GM18907 (cell line): ENCODE measurements at regions not wholly inside any gene's neighbourhood (a gene's known extent, or its start where the extent isn't known, plus 50 kb on each side); places are given as distances from the start of the nearest gene placed in this dataset.

Experiments used
- ATAC-seq: cut with Tn5 transposase; IDR thresholded peaks from one replicate; pipeline ENCODE4 v1.9.1; 2021; ENCODE audit warnings: mild to moderate bottlenecking, moderate library complexity; ENCODE audit not compliant: unreplicated experiment

- ATAC-seq = no peak
These were observed 535.8 kb downstream of the MIAT start for GRCh38 chr22:27193215-27193614.

GRCh38 chr22:27193636-27194035 is 536.2 kb downstream of the MIAT start:
- no peak for ATAC-seq

- no peak for ATAC-seq
These were observed 536.8 kb downstream of the MIAT start for GRCh38 chr22:27194096-27194748.

GRCh38 chr22:27195094-27195493 is 537.7 kb downstream of the MIAT start:
- no peak for ATAC-seq

GRCh38 chr22:27195494-27195893 is 538.1 kb downstream of the MIAT start:
- ATAC-seq = no peak

GRCh38 chr22:27196606-27197005 is 539.2 kb downstream of the MIAT start:
- ATAC-seq = no peak

GRCh38 chr22:27197052-27197451 is 539.7 kb downstream of the MIAT start:
- no peak for ATAC-seq

- no peak for ATAC-seq
These were observed 540.2 kb downstream of the MIAT start for GRCh38 chr22:27197618-27198017.

- no peak for ATAC-seq
These were observed 541.2 kb downstream of the MIAT start for GRCh38 chr22:27198518-27199035.

GRCh38 chr22:27199354-27199753 is 542.0 kb downstream of the MIAT start:
- no peak for ATAC-seq

GRCh38 chr22:27201276-27201675 is 543.9 kb downstream of the MIAT start:
- ATAC-seq = no peak

GRCh38 chr22:27201741-27202140 is 544.4 kb downstream of the MIAT start:
- no peak for ATAC-seq

- ATAC-seq = no peak
These were observed 545.9 kb downstream of the MIAT start for GRCh38 chr22:27203276-27203660.

- no peak for ATAC-seq
These were observed 546.9 kb downstream of the MIAT start for GRCh38 chr22:27204280-27204679.

GRCh38 chr22:27204817-27205216 is 547.4 kb downstream of the MIAT start:
- ATAC-seq = no peak

GRCh38 chr22:27205492-27206373 is 548.3 kb downstream of the MIAT start:
- ATAC-seq = no peak

- ATAC-seq = no peak
These were observed 549.2 kb downstream of the MIAT start for GRCh38 chr22:27206374-27207133.

- no peak for ATAC-seq
These were observed 549.9 kb downstream of the MIAT start for GRCh38 chr22:27207266-27207665.

- no peak for ATAC-seq
These were observed 550.5 kb downstream of the MIAT start for GRCh38 chr22:27207907-27208306.

GRCh38 chr22:27210111-27210730 is 552.8 kb downstream of the MIAT start:
- no peak for ATAC-seq

GRCh38 chr22:27212102-27212501 is 554.7 kb downstream of the MIAT start:
- no peak for ATAC-seq
